COLO829 (cell line): ENCODE measurements at regions not wholly inside any gene's neighbourhood (a gene's known extent, or its start where the extent isn't known, plus 50 kb on each side); places are given as distances from the start of the nearest gene placed in this dataset.

Source experiments
- DNase-seq: peaks from one replicate; pipeline ENCODE4 v3.0.0; 2012; ENCODE audit warnings: low spot score

- DNase-seq, result no peak
Observed at GRCh38 chr9:118414676-118415075, 710.5 kb downstream of the TLR4 start.

DNA sequence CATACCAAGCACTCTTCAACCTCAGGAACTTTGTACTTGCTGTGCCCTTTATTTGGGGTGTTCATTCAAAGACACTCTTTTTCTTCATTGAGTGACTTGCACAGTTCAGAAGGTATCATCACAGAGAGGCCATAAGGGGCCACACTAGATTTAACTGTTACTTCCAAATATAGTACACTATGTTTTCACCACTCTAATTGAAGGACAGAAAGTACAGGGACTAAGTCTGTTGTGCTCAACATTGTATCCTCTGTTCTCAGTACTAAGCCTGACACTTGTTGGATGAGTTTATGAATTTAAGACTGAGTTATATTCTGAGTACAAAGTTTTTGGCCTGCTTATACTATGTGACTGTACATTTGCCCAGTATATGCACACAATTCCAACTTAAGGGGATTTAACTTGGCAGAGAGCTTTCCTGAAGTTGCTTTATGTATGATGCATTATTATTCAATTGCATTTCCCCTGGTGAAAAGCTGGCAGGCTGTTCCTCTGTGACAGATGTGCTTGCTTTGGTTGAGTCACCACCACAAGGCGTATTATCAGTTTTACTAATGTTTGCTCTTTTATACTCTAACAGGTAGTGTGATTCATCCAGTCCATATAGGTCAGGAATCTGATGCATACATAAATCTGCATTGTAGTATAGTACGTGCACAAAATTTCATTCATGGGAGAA, 714.8 kb downstream of the TLR4 start:
- DNase-seq, result no peak

- no peak for DNase-seq
Observed at GRCh38 chr9:118419676-118420075, 715.5 kb downstream of the TLR4 start.

DNA sequence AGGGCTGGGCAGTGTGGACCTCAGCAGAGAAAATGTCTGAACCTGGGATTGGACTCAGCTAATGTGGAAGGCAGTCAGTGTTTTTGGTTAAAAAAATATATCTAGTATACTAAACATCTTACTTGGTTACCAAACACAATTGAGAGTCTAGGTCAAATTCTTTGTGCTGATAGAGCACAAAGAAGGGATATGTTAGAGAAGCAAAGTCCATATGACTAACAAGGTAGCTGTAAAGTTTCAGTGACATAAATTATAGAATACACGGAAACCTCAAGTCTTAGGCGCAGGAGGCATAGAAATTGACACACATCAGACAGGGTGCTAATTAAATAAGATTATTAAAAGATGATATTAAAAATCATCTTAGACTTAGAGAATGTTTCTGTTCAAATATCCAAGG, 718.3 kb downstream of the TLR4 start:
- DNase-seq, result no peak

GRCh38 chr9:118423021-118423420, 718.8 kb downstream of the TLR4 start:
- no peak for DNase-seq

DNA sequence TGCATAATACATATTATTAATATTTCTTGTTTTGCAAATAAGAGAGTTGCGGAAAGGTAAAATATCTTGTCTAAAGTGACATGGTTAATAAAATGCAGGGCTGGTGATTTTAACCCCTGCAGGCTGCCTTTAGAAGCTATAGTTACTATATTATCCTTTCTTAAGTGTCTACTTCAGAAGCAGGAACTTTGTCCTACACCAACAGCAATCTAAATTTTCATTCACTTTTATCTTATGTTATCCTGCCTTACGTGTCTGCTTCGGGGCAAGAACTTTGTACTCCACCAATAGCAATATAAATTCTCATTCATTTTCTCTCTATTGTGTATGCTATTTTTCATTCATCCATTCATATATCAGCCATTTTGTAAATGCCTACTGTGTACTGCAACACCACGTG, 719.5 kb downstream of the TLR4 start:
- no peak for DNase-seq

DNA sequence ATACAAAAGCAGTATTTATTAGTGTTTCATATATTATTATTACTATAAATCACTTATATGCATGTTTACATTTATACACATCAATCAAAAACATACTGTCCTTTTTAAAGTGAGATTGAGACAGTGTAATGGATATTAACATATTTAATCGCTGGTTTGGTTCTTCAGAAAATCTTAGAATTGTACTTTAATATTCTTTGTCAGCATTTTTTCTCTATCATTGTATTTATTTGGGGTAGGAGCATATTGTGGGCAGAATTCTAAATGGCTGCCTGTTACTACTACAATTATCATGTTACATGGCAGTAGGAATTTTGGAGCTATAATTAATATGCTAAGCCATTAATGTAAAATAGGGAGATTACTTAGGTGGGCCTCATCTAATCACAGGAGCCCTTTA, 722.6 kb downstream of the TLR4 start:
- no peak for DNase-seq

DNA sequence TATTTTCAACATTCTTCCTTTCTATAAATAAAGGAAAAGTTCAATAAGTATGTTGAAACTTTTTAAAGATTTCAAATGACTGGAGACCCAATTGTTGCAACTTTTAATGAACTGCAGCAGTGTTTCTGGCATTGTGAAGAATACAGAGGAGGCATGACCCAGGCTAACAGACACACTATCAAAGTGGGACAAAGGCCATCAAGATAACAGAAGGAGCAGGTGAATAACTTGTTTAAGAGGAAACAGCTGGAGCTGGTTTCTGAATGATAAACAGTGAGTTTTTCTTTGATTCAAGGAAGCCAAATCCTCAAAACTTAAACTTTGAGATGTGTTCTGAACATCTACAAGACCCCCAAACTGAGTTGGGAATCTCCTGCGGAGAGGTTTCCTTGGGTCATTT, 734.6 kb downstream of the TLR4 start:
- no peak for DNase-seq

GRCh38 chr9:118439441-118439840, 735.2 kb downstream of the TLR4 start:
- DNase-seq, result no peak

- no peak for DNase-seq
Observed at GRCh38 chr9:118444403-118444802, 740.2 kb downstream of the TLR4 start.

GRCh38 chr9:118446943-118447639, 742.9 kb downstream of the TLR4 start:
- no peak for DNase-seq

DNA sequence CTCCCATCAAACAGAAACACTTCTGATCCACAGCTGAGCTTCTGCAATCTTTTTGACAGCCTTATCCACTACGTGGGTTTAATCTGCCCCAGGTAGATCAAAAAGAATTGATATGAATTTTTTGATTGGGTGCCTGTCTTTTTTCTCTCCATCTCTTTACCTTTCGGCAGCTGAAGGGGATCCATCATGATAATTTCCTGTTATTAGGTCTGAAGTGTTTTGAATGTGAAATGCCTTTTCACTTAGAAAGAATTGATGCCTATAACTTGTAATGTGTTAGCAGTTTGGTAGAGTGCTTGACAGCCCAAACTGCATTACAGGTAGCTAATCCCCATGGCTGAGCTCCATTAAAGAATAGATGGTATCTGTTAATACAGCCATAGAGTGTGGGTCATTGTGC, 745.4 kb downstream of the TLR4 start:
- no peak for DNase-seq

GRCh38 chr9:118455259-118455658, 751.1 kb downstream of the TLR4 start:
- DNase-seq, result no peak

DNA sequence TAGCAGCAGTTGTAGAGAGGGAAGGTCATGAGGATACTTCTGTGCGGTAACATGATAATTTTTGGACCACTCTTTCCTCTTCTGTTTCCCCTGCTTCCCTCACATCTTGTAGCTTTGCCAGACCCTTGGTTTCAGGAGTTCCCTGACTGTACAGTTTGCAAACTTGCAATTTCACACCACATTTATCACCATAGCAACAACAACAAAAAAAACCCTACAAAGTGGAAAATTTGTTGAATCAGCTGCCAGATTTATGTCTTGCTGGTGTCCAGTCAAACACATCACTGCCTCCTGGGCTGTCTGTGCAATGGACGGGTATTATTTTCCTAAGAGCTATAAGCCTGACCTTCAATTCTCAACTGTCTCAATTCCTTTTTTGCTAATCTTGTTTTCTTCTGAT, 751.6 kb downstream of the TLR4 start:
- DNase-seq, result no peak

DNA sequence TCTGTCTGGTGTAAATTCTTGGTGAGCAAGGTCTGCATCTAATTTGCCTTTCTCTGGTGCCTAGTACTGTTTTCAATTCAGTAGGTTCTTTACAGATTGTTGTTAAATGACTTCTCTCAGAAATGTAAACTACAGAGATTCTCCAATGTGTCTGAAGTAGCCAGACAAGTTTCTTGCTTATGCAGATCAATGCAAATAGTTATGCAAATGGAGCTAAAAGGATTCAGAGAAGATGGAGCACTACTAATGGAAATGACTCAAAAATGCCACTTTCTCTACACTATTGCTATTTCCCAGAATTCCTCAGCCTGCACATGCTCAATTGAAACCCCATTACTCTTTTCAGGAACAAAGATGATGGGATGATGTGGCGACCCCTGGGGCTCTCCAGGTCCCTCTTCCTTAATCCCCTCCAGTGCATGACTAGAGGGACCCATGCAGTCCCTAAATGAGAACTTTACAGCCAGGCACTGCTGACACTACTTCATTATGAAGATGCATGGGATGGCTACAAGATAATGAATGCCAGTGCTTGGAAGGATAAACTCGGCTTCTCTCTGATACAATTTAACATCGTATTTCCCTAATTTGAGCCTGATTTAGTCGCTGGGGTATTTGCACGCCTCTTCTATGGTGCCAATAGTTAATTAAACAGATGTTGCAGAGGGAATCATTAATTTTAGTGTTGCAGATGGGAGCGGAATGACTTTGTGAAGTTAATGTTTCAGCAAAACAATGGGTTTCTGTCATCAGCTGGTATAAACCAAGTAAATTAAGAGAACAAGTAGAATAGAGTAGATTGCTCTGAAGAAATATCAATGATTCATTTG, 753.2 kb downstream of the TLR4 start:
- no peak for DNase-seq

- DNase-seq, result no peak
Observed at GRCh38 chr9:118459913-118460312, 755.7 kb downstream of the TLR4 start.

DNA sequence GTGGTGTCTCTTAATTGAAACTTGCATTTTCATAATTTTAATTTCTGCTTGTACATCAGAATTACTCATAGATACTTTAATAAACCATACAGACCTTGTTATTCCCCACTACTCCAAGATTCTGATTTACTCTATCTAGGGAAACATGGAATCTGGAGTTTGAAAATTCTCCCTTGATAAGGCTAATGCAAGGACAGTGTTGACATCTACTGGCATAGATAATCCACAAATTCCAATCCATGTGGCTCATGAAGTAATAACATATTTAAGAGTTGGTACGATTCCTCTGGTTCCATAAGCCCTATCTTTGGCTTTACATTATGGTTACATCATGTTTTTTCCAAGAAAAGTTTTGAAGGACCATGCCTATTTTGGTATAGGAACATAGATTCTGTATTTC, 759.2 kb downstream of the TLR4 start:
- DNase-seq, result no peak

- no peak for DNase-seq
Observed at GRCh38 chr9:118473521-118473920, 769.3 kb downstream of the TLR4 start.

GRCh38 chr9:118478752-118479151, 774.5 kb downstream of the TLR4 start:
- DNase-seq, result no peak

GRCh38 chr9:118482306-118482705, 778.1 kb downstream of the TLR4 start:
- DNase-seq, result no peak

- DNase-seq, result no peak
Observed at GRCh38 chr9:118483677-118484076, 779.5 kb downstream of the TLR4 start.

DNA sequence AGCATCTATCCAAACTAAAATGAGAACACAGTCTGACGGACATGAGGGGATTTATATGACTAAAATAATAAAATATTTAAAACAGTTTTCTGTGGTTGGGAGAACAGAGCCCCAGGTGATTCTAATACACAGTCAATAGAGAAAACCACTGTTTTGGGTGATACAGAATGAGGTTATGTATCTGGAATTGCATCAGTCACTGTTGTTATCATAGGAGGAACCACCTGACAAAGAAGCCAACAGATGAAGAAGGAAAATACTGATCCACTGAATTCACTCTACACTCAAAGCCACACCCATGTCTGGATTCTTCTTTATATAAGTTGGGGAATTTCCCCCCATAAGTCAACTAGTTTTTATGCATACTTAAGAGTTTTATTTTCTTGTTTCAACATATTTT, 799.0 kb downstream of the TLR4 start:
- no peak for DNase-seq

DNA sequence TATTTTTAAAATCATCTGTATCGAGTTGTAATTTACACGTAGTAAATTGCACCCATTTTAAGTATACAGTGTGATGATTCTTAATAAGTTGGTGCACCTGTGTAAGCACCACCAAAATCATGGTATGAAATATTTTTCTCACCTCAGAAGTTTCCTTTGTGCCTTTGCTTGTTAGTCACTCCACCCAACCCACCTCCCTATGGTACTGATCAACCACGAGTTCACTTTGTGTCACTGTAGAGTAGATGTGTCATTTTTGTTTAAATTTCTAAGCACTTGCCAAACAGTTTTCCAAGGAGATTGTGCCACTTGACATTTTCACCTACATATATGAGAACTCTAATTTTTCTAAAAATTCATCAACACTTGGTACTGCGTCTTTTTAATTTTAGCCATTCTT, 806.5 kb downstream of the TLR4 start:
- no peak for DNase-seq
